Type B pancreatic cell (in vitro differentiated cells): ENCODE measurements at regions not wholly inside any gene's neighbourhood (a gene's known extent, or its start where the extent isn't known, plus 50 kb on each side); places are given as distances from the start of the nearest gene placed in this dataset.

ENCODE experiments used
- DNase-seq: peaks from one replicate; pipeline ENCODE4 v3.0.0; 2021; ENCODE audit warnings: mixed read lengths; ENCODE audit not compliant: unreplicated experiment; ENCODE audit errors: extremely low spot score
- H3K27ac Mint-ChIP-seq: 2 replicates; pipeline ENCODE4 v1.8.0; 2021; ENCODE audit warnings: mild to moderate bottlenecking, mixed read lengths
- H3K27me3 Mint-ChIP-seq: 2 replicates; pipeline ENCODE4 v1.8.0; 2021; ENCODE audit warnings: mixed read lengths
- H3K36me3 Mint-ChIP-seq: 2 replicates; pipeline ENCODE4 v1.8.0; 2021; ENCODE audit warnings: mixed read lengths
- H3K4me1 Mint-ChIP-seq: one replicate; pipeline ENCODE4 v1.8.0; 2021; ENCODE audit warnings: mixed read lengths; ENCODE audit not compliant: unreplicated experiment
- H3K4me3 Mint-ChIP-seq: 2 replicates; pipeline ENCODE4 v1.8.0; 2021; ENCODE audit warnings: mild to moderate bottlenecking, mixed read lengths
- H3K9me3 Mint-ChIP-seq: 2 replicates; pipeline ENCODE4 v1.8.0; 2021; ENCODE audit warnings: mixed read lengths
- TF ChIP-seq, protein P1 (sequence below): fragments of 200-600 bp; sonication (generic); conservative IDR thresholded peaks from 2 replicates; pipeline ENCODE4 v1.5.0; 2021; ENCODE audit warnings: antibody characterized with exemption, mild to moderate bottlenecking

DNA sequence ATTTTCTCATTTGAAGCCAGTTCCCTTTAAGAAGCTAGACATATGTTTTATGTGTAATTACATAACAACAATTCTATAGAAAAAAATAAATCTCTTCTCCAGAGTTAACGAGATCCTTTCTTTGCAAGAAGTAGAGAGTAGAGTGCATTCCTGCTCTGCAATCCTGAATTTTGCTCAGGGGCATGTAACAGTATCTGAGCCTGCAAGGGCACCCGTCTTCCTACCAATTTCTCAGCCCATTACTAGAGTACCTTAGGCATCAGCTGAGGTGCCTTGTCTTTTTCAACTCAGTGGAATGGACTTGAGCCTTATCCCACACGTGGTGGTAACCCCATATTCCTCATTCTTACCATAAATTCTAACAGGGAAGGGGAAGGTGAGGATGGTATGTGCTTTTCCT is 205.9 kb downstream of the IKZF2 start:
- Mint-ChIP-seq H3K27me3 (no peaks in the 10 kb centered on the region), H3K36me3 (no peaks in the 10 kb centered on the region), H3K9me3 (no peaks in the 10 kb centered on the region), H3K27ac (no peak overlapping the region), H3K4me1 (peaks cover 7% of the 10 kb centered on the region), H3K4me3 (no peak overlapping the region)
- DNase-seq: no peak
- TF ChIP-seq, protein P1, sequence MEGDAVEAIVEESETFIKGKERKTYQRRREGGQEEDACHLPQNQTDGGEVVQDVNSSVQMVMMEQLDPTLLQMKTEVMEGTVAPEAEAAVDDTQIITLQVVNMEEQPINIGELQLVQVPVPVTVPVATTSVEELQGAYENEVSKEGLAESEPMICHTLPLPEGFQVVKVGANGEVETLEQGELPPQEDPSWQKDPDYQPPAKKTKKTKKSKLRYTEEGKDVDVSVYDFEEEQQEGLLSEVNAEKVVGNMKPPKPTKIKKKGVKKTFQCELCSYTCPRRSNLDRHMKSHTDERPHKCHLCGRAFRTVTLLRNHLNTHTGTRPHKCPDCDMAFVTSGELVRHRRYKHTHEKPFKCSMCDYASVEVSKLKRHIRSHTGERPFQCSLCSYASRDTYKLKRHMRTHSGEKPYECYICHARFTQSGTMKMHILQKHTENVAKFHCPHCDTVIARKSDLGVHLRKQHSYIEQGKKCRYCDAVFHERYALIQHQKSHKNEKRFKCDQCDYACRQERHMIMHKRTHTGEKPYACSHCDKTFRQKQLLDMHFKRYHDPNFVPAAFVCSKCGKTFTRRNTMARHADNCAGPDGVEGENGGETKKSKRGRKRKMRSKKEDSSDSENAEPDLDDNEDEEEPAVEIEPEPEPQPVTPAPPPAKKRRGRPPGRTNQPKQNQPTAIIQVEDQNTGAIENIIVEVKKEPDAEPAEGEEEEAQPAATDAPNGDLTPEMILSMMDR: no peak

DNA sequence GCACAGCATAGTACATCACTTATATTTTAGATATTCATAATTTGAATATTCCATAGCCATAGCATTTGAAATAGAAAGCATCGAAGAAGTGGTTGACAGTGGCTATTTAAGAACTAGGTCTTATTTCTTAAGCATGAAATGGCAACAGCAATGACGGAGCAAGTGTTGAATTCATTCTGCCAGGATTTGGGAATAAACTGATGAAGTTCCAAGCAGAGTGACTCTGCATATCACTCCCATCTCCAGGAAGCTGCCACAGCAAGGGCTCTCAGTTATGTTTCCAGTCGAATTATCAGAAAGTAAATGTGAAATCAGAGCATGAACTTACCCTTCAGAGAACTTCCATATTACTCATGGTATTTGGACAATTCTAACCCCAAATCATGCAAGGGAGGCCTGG is 208.1 kb downstream of the IKZF2 start:
- Mint-ChIP-seq H3K4me3 (no peak overlapping the region), H3K9me3 (peaks cover under 1% of the 10 kb centered on the region), H3K27me3 (no peaks in the 10 kb centered on the region), H3K4me1 (peaks cover 12% of the 10 kb centered on the region), H3K36me3 (no peaks in the 10 kb centered on the region), H3K27ac (no peak overlapping the region)
- DNase-seq: no peak
- TF ChIP-seq, protein P1: no peak

DNA sequence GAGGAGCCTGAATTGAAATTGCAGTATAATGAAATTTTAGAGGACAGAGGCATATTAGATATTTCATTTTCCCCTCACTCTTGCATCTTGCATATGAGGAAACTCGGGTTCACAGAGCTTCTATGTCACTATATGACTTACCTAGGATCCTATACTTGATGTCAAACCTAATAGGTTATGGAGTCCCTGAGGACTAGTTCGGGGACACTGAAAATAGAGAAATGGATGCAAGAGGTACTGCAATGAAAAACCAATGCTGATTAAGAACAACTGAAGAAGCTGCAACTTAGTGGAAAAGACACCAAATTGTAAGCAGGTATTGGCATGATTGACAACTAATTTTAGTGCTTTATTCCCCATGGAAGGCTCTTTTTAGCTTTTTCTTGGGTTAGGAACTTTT is 210.1 kb downstream of the IKZF2 start:
- Mint-ChIP-seq H3K9me3 (peaks cover 5% of the 10 kb centered on the region), H3K4me3 (no peak overlapping the region), H3K4me1 (peaks cover 12% of the 10 kb centered on the region)

DNA sequence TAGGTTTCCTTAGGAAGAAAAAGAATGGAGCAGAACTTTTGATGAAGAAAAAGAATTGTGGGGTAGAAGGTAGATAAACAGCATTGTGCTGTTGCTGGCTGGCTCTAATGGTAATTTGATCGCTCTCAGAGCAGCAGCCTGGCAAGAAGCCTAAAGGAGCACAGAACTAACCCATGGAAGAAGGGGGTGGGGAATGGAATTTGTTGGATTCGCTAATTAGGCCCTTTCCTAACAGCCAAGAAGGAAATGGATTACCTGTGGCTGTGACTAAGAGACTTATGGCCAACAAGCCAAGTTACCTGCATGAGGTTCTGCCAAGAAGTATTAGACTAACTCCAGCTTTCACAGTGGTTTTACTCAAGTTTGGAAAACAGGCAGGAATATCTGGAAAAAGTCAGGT is 210.6 kb downstream of the IKZF2 start:
- no peak overlapping the region for H3K4me3 Mint-ChIP-seq

More for the DNA sequence above, 210.1 kb downstream of the IKZF2 start:
- no peak for DNase-seq
- Mint-ChIP-seq H3K36me3 (peaks cover 4% of the 10 kb centered on the region), H3K27me3 (no peaks in the 10 kb centered on the region), H3K27ac (peak overlapping the region; percentile 75)
- TF ChIP-seq, protein P1: no peak

DNA sequence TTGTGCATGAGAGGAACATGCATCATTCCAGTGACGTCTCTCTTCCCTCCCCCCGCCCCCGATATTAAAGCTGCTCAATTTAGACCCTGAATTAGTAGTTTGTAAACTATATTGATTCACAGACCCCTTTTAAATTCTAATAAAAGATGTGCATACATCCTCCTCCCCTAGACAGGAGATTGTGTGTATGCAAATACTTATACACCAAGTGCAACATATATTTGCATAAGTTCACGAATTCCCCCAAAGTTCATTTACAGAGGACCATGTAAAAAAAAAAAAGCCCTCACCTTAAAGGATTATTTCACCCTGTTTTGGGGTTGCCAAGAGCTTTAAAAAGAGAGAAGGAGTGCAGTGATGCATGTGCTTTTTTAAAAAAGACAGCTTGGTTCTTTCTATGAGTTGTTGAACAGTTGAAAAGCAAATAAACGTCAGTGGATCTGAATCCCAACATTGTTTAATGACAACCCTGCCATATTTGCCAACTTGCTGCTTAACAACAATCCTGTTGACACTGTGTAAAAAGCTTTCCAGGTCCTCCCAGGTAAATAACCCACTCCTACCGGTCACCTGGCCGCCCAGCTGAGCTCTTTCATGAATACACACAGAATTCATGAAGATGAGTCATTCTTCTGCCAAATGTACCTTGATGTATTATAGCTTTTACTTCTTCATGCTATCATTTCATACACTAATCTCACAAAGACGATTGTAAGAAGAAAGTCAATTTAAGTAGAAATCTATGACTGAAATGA is 211.5 kb downstream of the IKZF2 start:
- Mint-ChIP-seq H3K27ac (peak overlapping the region; percentile 75), H3K4me1 (peaks cover 12% of the 10 kb centered on the region), H3K27me3 (no peaks in the 10 kb centered on the region), H3K4me3 (peak overlapping the region; percentile 66), H3K9me3 (peaks cover 5% of the 10 kb centered on the region), H3K36me3 (peaks cover 4% of the 10 kb centered on the region)
- no peak for DNase-seq
- TF ChIP-seq, protein P1: no peak

More for the DNA sequence above, 210.6 kb downstream of the IKZF2 start:
- Mint-ChIP-seq H3K27ac (peak overlapping the region; percentile 75), H3K36me3 (peaks cover 4% of the 10 kb centered on the region), H3K4me1 (peaks cover 12% of the 10 kb centered on the region), H3K9me3 (peaks cover 5% of the 10 kb centered on the region), H3K27me3 (no peaks in the 10 kb centered on the region)
- TF ChIP-seq, protein P1: no peak
- no peak for DNase-seq
